ENCODE measurements at regions not wholly inside any gene's neighbourhood (a gene's known extent, or its start where the extent isn't known, plus 50 kb on each side); places are given as distances from the start of the nearest gene placed in this dataset.

GRCh38 chr10:61120805-61121204 is 176.8 kb upstream of the RHOBTB1 start:
- no peak for TF ChIP-seq ZBTB7A (IDR thresholded peaks at IDR 0.05; ENCODE audit: low read depth)
- TF ChIP-seq EGR1 (IDR thresholded peaks at IDR 0.05): no peak
- TF ChIP-seq, protein P1, sequence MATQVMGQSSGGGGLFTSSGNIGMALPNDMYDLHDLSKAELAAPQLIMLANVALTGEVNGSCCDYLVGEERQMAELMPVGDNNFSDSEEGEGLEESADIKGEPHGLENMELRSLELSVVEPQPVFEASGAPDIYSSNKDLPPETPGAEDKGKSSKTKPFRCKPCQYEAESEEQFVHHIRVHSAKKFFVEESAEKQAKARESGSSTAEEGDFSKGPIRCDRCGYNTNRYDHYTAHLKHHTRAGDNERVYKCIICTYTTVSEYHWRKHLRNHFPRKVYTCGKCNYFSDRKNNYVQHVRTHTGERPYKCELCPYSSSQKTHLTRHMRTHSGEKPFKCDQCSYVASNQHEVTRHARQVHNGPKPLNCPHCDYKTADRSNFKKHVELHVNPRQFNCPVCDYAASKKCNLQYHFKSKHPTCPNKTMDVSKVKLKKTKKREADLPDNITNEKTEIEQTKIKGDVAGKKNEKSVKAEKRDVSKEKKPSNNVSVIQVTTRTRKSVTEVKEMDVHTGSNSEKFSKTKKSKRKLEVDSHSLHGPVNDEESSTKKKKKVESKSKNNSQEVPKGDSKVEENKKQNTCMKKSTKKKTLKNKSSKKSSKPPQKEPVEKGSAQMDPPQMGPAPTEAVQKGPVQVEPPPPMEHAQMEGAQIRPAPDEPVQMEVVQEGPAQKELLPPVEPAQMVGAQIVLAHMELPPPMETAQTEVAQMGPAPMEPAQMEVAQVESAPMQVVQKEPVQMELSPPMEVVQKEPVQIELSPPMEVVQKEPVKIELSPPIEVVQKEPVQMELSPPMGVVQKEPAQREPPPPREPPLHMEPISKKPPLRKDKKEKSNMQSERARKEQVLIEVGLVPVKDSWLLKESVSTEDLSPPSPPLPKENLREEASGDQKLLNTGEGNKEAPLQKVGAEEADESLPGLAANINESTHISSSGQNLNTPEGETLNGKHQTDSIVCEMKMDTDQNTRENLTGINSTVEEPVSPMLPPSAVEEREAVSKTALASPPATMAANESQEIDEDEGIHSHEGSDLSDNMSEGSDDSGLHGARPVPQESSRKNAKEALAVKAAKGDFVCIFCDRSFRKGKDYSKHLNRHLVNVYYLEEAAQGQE (IDR thresholded peaks at IDR 0.05; ENCODE audit: low read depth): no peak
- no peak for TF ChIP-seq NFIC (IDR thresholded peaks at IDR 0.05)
- no peak for TF ChIP-seq YY1 (IDR thresholded peaks at IDR 0.05; ENCODE audit: low read depth)
- no peak for TF ChIP-seq FOXM1 (IDR thresholded peaks at IDR 0.05; ENCODE audit: borderline replicate concordance, low read depth)

DNA sequence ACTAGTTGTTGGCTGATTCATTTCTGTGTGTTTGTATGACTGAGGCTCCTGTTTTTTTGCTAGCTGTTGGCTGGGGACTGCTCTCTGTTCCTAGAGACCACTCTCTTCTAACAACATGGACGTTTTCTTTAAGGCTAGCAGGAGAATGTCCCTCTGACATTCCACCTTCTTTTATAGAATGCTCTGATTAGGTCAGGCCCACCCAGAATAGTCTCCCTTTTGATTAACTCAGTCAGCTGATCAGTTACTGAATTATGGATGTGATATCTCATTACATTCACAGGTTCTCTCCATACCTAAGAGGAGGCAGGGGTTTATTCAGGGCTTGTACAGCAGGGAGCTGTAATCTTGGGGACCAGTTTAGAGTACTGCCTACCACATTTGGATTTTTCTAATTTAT is 175.6 kb upstream of the RHOBTB1 start:
- TF ChIP-seq CEBPB (IDR thresholded peaks at IDR 0.05): no peak
- no peak for TF ChIP-seq FOXM1 (IDR thresholded peaks at IDR 0.05; ENCODE audit: borderline replicate concordance, low read depth)
- no peak for TF ChIP-seq ZBTB7A (IDR thresholded peaks at IDR 0.05; ENCODE audit: low read depth)
- no peak for TF ChIP-seq TAF1 (IDR thresholded peaks at IDR 0.05; ENCODE audit: low read depth)
- TF ChIP-seq TCF12 (IDR thresholded peaks at IDR 0.05; ENCODE audit: low read depth): no peak
- TF ChIP-seq TEAD4 (IDR thresholded peaks at IDR 0.05): no peak
- TF ChIP-seq CREB1 (IDR thresholded peaks at IDR 0.05; ENCODE audit: low read depth): no peak
- TF ChIP-seq, protein P2, sequence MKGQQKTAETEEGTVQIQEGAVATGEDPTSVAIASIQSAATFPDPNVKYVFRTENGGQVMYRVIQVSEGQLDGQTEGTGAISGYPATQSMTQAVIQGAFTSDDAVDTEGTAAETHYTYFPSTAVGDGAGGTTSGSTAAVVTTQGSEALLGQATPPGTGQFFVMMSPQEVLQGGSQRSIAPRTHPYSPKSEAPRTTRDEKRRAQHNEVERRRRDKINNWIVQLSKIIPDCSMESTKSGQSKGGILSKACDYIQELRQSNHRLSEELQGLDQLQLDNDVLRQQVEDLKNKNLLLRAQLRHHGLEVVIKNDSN (IDR thresholded peaks at IDR 0.05): no peak
- no peak for TF ChIP-seq EP300 (IDR thresholded peaks at IDR 0.05; ENCODE audit: borderline replicate concordance)
- TF ChIP-seq RAD21 (IDR thresholded peaks at IDR 0.05; ENCODE audit: low read depth): no peak
- no peak for TF ChIP-seq YY1 (IDR thresholded peaks at IDR 0.05; ENCODE audit: low read depth)
- no peak for TF ChIP-seq NFIC (IDR thresholded peaks at IDR 0.05)
- TF ChIP-seq, protein P3, sequence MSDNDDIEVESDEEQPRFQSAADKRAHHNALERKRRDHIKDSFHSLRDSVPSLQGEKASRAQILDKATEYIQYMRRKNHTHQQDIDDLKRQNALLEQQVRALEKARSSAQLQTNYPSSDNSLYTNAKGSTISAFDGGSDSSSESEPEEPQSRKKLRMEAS (IDR thresholded peaks at IDR 0.05): no peak
- TF ChIP-seq, protein P1 (IDR thresholded peaks at IDR 0.05; ENCODE audit: low read depth): no peak
- TF ChIP-seq EGR1 (IDR thresholded peaks at IDR 0.05): no peak

DNA sequence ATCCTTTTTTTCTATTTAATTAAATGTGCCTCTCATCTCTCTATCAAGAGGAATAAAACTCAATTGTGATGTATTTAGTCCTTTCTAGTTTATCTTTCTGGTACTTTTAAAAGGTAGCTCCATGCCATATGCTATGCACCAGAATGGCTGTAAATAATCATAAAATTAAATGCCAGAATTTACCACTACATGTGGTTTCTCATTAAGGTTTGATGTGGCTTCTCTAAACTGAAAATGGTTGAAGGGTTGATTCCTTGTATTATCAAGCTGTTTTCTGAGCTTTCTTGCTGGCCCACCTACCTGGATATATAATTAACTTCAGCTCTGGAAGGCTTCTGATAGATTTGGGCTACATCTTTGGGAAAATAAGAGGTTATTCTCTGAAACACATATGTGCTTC is 171.9 kb upstream of the RHOBTB1 start:
- TF ChIP-seq TCF12 (IDR thresholded peaks at IDR 0.05; ENCODE audit: low read depth): no peak
- TF ChIP-seq CREB1 (IDR thresholded peaks at IDR 0.05; ENCODE audit: low read depth): no peak
- TF ChIP-seq, protein P1 (IDR thresholded peaks at IDR 0.05; ENCODE audit: low read depth): no peak

GRCh38 chr10:61112771-61113170 is 168.8 kb upstream of the RHOBTB1 start:
- TF ChIP-seq RAD21 (IDR thresholded peaks at IDR 0.05; ENCODE audit: low read depth) (no peak), ZBTB7A (IDR thresholded peaks at IDR 0.05; ENCODE audit: low read depth) (no peak), TAF1 (IDR thresholded peaks at IDR 0.05; ENCODE audit: low read depth) (no peak), FOXM1 (IDR thresholded peaks at IDR 0.05; ENCODE audit: borderline replicate concordance, low read depth) (no peak), YY1 (IDR thresholded peaks at IDR 0.05; ENCODE audit: low read depth) (no peak), CREB1 (IDR thresholded peaks at IDR 0.05; ENCODE audit: low read depth) (no peak)
- TF ChIP-seq, protein P3 (IDR thresholded peaks at IDR 0.05): no peak

DNA sequence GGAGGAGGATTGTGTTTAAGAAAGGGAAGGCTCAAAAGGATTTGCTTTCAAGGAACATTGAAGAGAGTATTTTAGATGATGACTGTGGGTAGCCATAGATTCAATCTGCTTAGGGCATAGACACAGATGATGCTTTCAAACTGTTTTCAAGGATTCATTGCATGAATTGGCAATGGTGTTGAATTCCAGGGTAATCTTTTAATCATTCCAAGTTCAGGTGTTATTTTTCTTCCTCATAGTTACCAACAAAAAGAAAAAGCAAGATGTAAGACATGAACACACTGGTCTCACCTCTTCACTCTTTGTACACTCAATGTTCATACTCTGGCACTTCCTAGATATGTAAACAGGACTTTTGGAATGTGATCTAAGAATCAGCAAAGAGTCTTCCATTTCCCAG is 167.0 kb upstream of the RHOBTB1 start:
- no peak for TF ChIP-seq EP300 (IDR thresholded peaks at IDR 0.05; ENCODE audit: borderline replicate concordance)
- TF ChIP-seq TEAD4 (IDR thresholded peaks at IDR 0.05): no peak
- no peak for TF ChIP-seq EGR1 (IDR thresholded peaks at IDR 0.05)
- no peak for TF ChIP-seq YY1 (IDR thresholded peaks at IDR 0.05; ENCODE audit: low read depth)
